ENCODE measurements at regions not wholly inside any gene's neighbourhood (a gene's known extent, or its start where the extent isn't known, plus 50 kb on each side); places are given as distances from the start of the nearest gene placed in this dataset.

GRCh38 chr14:98226411-98226810, 1045.6 kb downstream of the BCL11B start:
- no peak overlapping the region for H3K9ac ChIP-seq (ENCODE audit: low read length)
- Mint-ChIP-seq H3K4me3 (ENCODE audit: unreplicated experiment) (no peak overlapping the region), H3K27me3 (ENCODE audit: low read depth, unreplicated experiment) (peaks cover 12% of the 10 kb centered on the region), H3K36me3 (ENCODE audit: low read depth, unreplicated experiment) (no peaks in the 10 kb centered on the region), H3K9me3 (ENCODE audit: unreplicated experiment) (peaks cover 2% of the 10 kb centered on the region), H3K27ac (ENCODE audit: unreplicated experiment) (no peak overlapping the region), H3K4me1 (ENCODE audit: low read depth, unreplicated experiment) (peaks cover 6% of the 10 kb centered on the region)
- FAIRE-seq (no peak), DNase-seq (ENCODE audit: low read depth) (no peak)
- H2AFZ ChIP-seq (ENCODE audit: low read depth, low read length), result no peak overlapping the region
- no peaks in the 10 kb centered on the region for H3K79me2 ChIP-seq (ENCODE audit: insufficient read depth, low read length)
- TF ChIP-seq CTCF (IDR thresholded peaks at IDR 0.05; ENCODE audit: insufficient read depth, low read depth, low read length) (no peak), EZH2 (IDR thresholded peaks at IDR 0.05; ENCODE audit: insufficient read depth, low read length) (no peak)
- no peaks in the 10 kb centered on the region for H3K4me1 ChIP-seq (ENCODE audit: insufficient read depth, low read length)
- no peak overlapping the region for H3K4me3 ChIP-seq (ENCODE audit: insufficient read depth, low read depth, low read length)
- no peak overlapping the region for H3K4me2 ChIP-seq (ENCODE audit: low read length)
- H3K36me3 ChIP-seq (ENCODE audit: insufficient read depth, low read length), result no peaks in the 10 kb centered on the region
- no peaks in the 10 kb centered on the region for H3K27me3 ChIP-seq (ENCODE audit: insufficient read depth, low read length)
- no peaks in the 10 kb centered on the region for H3K9me3 ChIP-seq (ENCODE audit: insufficient read depth, low read depth, low read length)
- no peak overlapping the region for H3K27ac ChIP-seq (ENCODE audit: low read depth, low read length)
- no peaks in the 10 kb centered on the region for H4K20me1 ChIP-seq (ENCODE audit: insufficient read depth, low read length)

GRCh38 chr14:98227000-98227726, 1044.8 kb downstream of the BCL11B start:
- Histone ChIP-seq H4K20me1 (ENCODE audit: insufficient read depth, low read length) (no peaks in the 10 kb centered on the region), H3K4me2 (ENCODE audit: low read length) (no peak overlapping the region), H3K36me3 (ENCODE audit: insufficient read depth, low read length) (no peaks in the 10 kb centered on the region), H3K79me2 (ENCODE audit: insufficient read depth, low read length) (no peaks in the 10 kb centered on the region), H3K9me3 (ENCODE audit: insufficient read depth, low read depth, low read length) (no peaks in the 10 kb centered on the region), H3K27ac (ENCODE audit: low read depth, low read length) (no peak overlapping the region), H3K9ac (ENCODE audit: low read length) (no peak overlapping the region), H2AFZ (ENCODE audit: low read depth, low read length) (no peak overlapping the region), H3K27me3 (ENCODE audit: insufficient read depth, low read length) (no peaks in the 10 kb centered on the region), H3K4me1 (ENCODE audit: insufficient read depth, low read length) (no peaks in the 10 kb centered on the region), H3K4me3 (ENCODE audit: insufficient read depth, low read depth, low read length) (no peak overlapping the region)
- Mint-ChIP-seq H3K4me3 (ENCODE audit: unreplicated experiment) (no peak overlapping the region), H3K27ac (ENCODE audit: unreplicated experiment) (no peak overlapping the region), H3K36me3 (ENCODE audit: low read depth, unreplicated experiment) (no peaks in the 10 kb centered on the region), H3K27me3 (ENCODE audit: low read depth, unreplicated experiment) (peaks cover 12% of the 10 kb centered on the region), H3K9me3 (ENCODE audit: unreplicated experiment) (peaks cover 2% of the 10 kb centered on the region), H3K4me1 (ENCODE audit: low read depth, unreplicated experiment) (peaks cover 6% of the 10 kb centered on the region)
- FAIRE-seq, result no peak
- no peak for DNase-seq (ENCODE audit: low read depth)
- TF ChIP-seq EZH2 (IDR thresholded peaks at IDR 0.05; ENCODE audit: insufficient read depth, low read length) (no peak), CTCF (IDR thresholded peaks at IDR 0.05; ENCODE audit: insufficient read depth, low read depth, low read length) (no peak)

GRCh38 chr14:98227727-98228111, 1044.3 kb downstream of the BCL11B start:
- Histone ChIP-seq H3K27ac (ENCODE audit: low read depth, low read length) (no peak overlapping the region), H3K9me3 (ENCODE audit: insufficient read depth, low read depth, low read length) (no peaks in the 10 kb centered on the region), H3K9ac (ENCODE audit: low read length) (no peak overlapping the region), H3K27me3 (ENCODE audit: insufficient read depth, low read length) (no peaks in the 10 kb centered on the region), H3K4me3 (ENCODE audit: insufficient read depth, low read depth, low read length) (no peak overlapping the region), H3K36me3 (ENCODE audit: insufficient read depth, low read length) (no peaks in the 10 kb centered on the region), H4K20me1 (ENCODE audit: insufficient read depth, low read length) (no peaks in the 10 kb centered on the region), H3K4me2 (ENCODE audit: low read length) (no peak overlapping the region), H2AFZ (ENCODE audit: low read depth, low read length) (no peak overlapping the region), H3K4me1 (ENCODE audit: insufficient read depth, low read length) (no peaks in the 10 kb centered on the region), H3K79me2 (ENCODE audit: insufficient read depth, low read length) (no peaks in the 10 kb centered on the region)
- Mint-ChIP-seq H3K36me3 (ENCODE audit: low read depth, unreplicated experiment) (no peaks in the 10 kb centered on the region), H3K27ac (ENCODE audit: unreplicated experiment) (no peak overlapping the region), H3K9me3 (ENCODE audit: unreplicated experiment) (peaks cover 2% of the 10 kb centered on the region), H3K4me3 (ENCODE audit: unreplicated experiment) (no peak overlapping the region), H3K4me1 (ENCODE audit: low read depth, unreplicated experiment) (peaks cover 6% of the 10 kb centered on the region), H3K27me3 (ENCODE audit: low read depth, unreplicated experiment) (peaks cover 12% of the 10 kb centered on the region)
- FAIRE-seq, result no peak
- no peak for TF ChIP-seq EZH2 (IDR thresholded peaks at IDR 0.05; ENCODE audit: insufficient read depth, low read length)
- no peak for TF ChIP-seq CTCF (IDR thresholded peaks at IDR 0.05; ENCODE audit: insufficient read depth, low read depth, low read length)
- no peak for DNase-seq (ENCODE audit: low read depth)

Measured in astrocyte (in vitro differentiated cells and primary cell).